GM23338 (cell line): ENCODE measurements at regions not wholly inside any gene's neighbourhood (a gene's known extent, or its start where the extent isn't known, plus 50 kb on each side); places are given as distances from the start of the nearest gene placed in this dataset.

Experiments used
- CREB1 ChIP-seq: fragments of 250-450 bp; sonication (Bioruptor Pico); IDR thresholded peaks from 2 replicates; pipeline ENCODE4 v1.5.0; 2020; ENCODE audit warnings: low read depth, mild to moderate bottlenecking, moderate library complexity
- ETS1 ChIP-seq: IDR thresholded peaks from 2 replicates; pipeline ENCODE4 v1.6.1; 2016; ENCODE audit warnings: antibody characterized with exemption
- EZH2 ChIP-seq: fragments of 200-600 bp; sonication (generic); IDR thresholded peaks from one replicate; pipeline ENCODE4 v1.8.0; 2017; ENCODE audit warnings: antibody characterized with exemption, mild to moderate bottlenecking, low read depth; ENCODE audit not compliant: unreplicated experiment
- EZH2phosphoT487 ChIP-seq: fragments of 200-600 bp; sonication (generic); IDR thresholded peaks from one replicate; pipeline ENCODE4 v1.8.1; 2018; ENCODE audit warnings: antibody characterized with exemption; ENCODE audit not compliant: unreplicated experiment
- JUNB ChIP-seq: IDR thresholded peaks from one replicate; pipeline ENCODE4 v1.6.1; 2016; ENCODE audit warnings: antibody characterized with exemption; ENCODE audit not compliant: unreplicated experiment
- POLR2AphosphoS5 ChIP-seq: IDR thresholded peaks from 2 replicates; pipeline ENCODE4 v1.6.1; 2016; ENCODE audit warnings: antibody characterized with exemption, low read depth
- REST ChIP-seq: IDR thresholded peaks from one replicate; pipeline ENCODE4 v1.6.1; 2018; ENCODE audit warnings: antibody characterized with exemption; ENCODE audit not compliant: unreplicated experiment
- STAT1 ChIP-seq: IDR thresholded peaks from one replicate; pipeline ENCODE4 v1.6.1; 2016; ENCODE audit warnings: antibody characterized with exemption; ENCODE audit not compliant: unreplicated experiment
- ZNF462 ChIP-seq: fragments of 250-450 bp; sonication (Bioruptor Pico); IDR thresholded peaks from 2 replicates; pipeline ENCODE4 v1.5.0; 2020; ENCODE audit warnings: mild to moderate bottlenecking, moderate library complexity

- TF ChIP-seq ZNF462 (no peak), EZH2 (no peak), STAT1 (no peak), ETS1 (no peak), EZH2phosphoT487 (no peak), REST (no peak), CREB1 (CRISPR knock-in tag) (no peak), JUNB (no peak), POLR2AphosphoS5 (no peak)
These were observed 265.0 kb downstream of the CDH26 start (continued) for GRCh38 chr20:60223174-60223573.
